Esophagus squamous epithelium (tissue), 4 donors: ENCODE measurements at regions not wholly inside any gene's neighbourhood (a gene's known extent, or its start where the extent isn't known, plus 50 kb on each side); places are given as distances from the start of the nearest gene placed in this dataset.

ENCODE experiments used
- CTCF ChIP-seq, 6 experiments: fragments of 450-650 bp in 4 of 6; fragments of 200-600 bp in 2 of 6; sonication (generic) in 2 of 6; IDR thresholded peaks; one replicate each; pipeline ENCODE4 v1.5.1; 2016 to 2019; ENCODE audit warnings: antibody characterized with exemption in 6 of 6, mild to moderate bottlenecking in 4 of 6, moderate library complexity in 4 of 6
- POLR2A ChIP-seq, 4 donors: fragments of 450-650 bp; IDR thresholded peaks; one replicate each; pipeline ENCODE4 v1.6.1; 2017; ENCODE audit warnings: antibody characterized with exemption in 4 of 4, mild to moderate bottlenecking in 4 of 4, moderate library complexity in 3 of 4

- TF ChIP-seq CTCF (IDR thresholded peaks at IDR 0.05) (no peak), POLR2A (IDR thresholded peaks at IDR 0.05) (no peak)
Observed at GRCh38 chr15:79140846-79141570, 50.4 kb upstream of the RASGRF1 start.
